ENCODE measurements at regions not wholly inside any gene's neighbourhood (a gene's known extent, or its start where the extent isn't known, plus 50 kb on each side); places are given as distances from the start of the nearest gene placed in this dataset.

- no peak overlapping the region for H4K91ac ChIP-seq (ENCODE audit: insufficient read depth, low read depth, low read length)
- no peak overlapping the region for H3K18ac ChIP-seq (ENCODE audit: low read depth, low read length)
- H2BK15ac ChIP-seq (ENCODE audit: low read depth, low read length) = no peak overlapping the region
- H2AK5ac ChIP-seq (ENCODE audit: low read depth, low read length) = no peak overlapping the region
- H4K8ac ChIP-seq (ENCODE audit: low read depth in 2 of 2, low read length in 2 of 2) = no peak overlapping the region
- H3K4me3 ChIP-seq (ENCODE audit: insufficient read depth, low read depth, low read length) = no peak overlapping the region
- no peak overlapping the region for H3K56ac ChIP-seq (ENCODE audit: extremely low read depth, insufficient read depth, low read length)
- no peak overlapping the region for H3K9ac ChIP-seq (ENCODE audit: low read depth, low read length)
- H2BK20ac ChIP-seq (ENCODE audit: low read depth, low read length) = no peak overlapping the region
- intact Hi-C loops (cut with micrococcal nuclease) (no loop called here), dilution Hi-C loops (cut with HindIII; ENCODE audit: low sequenced_read_pairs, unreplicated experiment) (no loop called here), in situ Hi-C loops (cut with MboI; ENCODE audit: low sequenced_read_pairs) (no loop called here)
- H3K27ac ChIP-seq (ENCODE audit: insufficient read depth, low read length) = no peak overlapping the region
- H2BK5ac ChIP-seq (ENCODE audit: low read depth, low read length, poor library complexity, severe bottlenecking) = no peak overlapping the region
- no peaks in the 10 kb centered on the region for H4K20me1 ChIP-seq (ENCODE audit: insufficient read depth, low read length)
- H3K14ac ChIP-seq (replicated peaks; ENCODE audit: low read depth, low read length) = no peak overlapping the region
- H3K23ac ChIP-seq (ENCODE audit: low read depth, low read length) = no peak overlapping the region
- no peak overlapping the region for H2AFZ ChIP-seq (replicated peaks; ENCODE audit: low read length, poor library complexity)
- H3K9me3 ChIP-seq (ENCODE audit: control insufficient read depth, insufficient read depth, low read length) = no peaks in the 10 kb centered on the region
- no peaks in the 10 kb centered on the region for H3K79me1 ChIP-seq (ENCODE audit: low read depth in 1 of 2, low read length in 2 of 2)
- no peaks in the 10 kb centered on the region for H3K27me3 ChIP-seq (ENCODE audit: control insufficient read depth, insufficient read depth, low read length)
- H3K4me1 ChIP-seq (ENCODE audit: control insufficient read depth, insufficient read depth, low read length) = no peaks in the 10 kb centered on the region
- H2BK120ac ChIP-seq (ENCODE audit: low read depth, low read length) = no peak overlapping the region
- ChIA-PET POLR2A (ENCODE audit: unreplicated experiment) (no interaction called here), CTCF (no interaction called here)
- no peak overlapping the region for H2AK9ac ChIP-seq (replicated peaks; ENCODE audit: low read depth, low read length, poor library complexity)
- H4K5ac ChIP-seq (ENCODE audit: low read depth, low read length) = no peak overlapping the region
- no peak overlapping the region for H3K4ac ChIP-seq (ENCODE audit: low read depth, low read length)
- no peaks in the 10 kb centered on the region for H3K36me3 ChIP-seq (ENCODE audit: control insufficient read depth, insufficient read depth, low read length)
- no peak overlapping the region for H3K4me2 ChIP-seq (ENCODE audit: low read depth, low read length)
- no peaks in the 10 kb centered on the region for H3K9me1 ChIP-seq (ENCODE audit: insufficient read depth, low read length)
- TF ChIP-seq RAD21 (IDR thresholded peaks at IDR 0.05; ENCODE audit: low read length) (no peak), USF2 (IDR thresholded peaks at IDR 0.05; ENCODE audit: low read depth, low read length) (no peak), SMC3 (IDR thresholded peaks at IDR 0.05; ENCODE audit: low read depth, low read length) (no peak), CHD1 (IDR thresholded peaks at IDR 0.05; ENCODE audit: low read depth, low read length) (no peak), CTCF (conservative IDR thresholded peaks at IDR 0.05; ENCODE audit: low read depth, low read length) (no peak), FOS (IDR thresholded peaks at IDR 0.05; ENCODE audit: low read depth, low read length) (no peak), NFE2L2 (IDR thresholded peaks at IDR 0.05; ENCODE audit: low read depth, low read length) (no peak), RFX5 (IDR thresholded peaks at IDR 0.05; ENCODE audit: low read depth, low read length) (no peak), MXI1 (IDR thresholded peaks at IDR 0.05; ENCODE audit: borderline replicate concordance, low read depth, low read length) (no peak), CEBPB (IDR thresholded peaks at IDR 0.05; ENCODE audit: low read depth, low read length) (no peak), POLR2A (IDR thresholded peaks at IDR 0.05; ENCODE audit: low read depth, low read length) (no peak), MAZ (IDR thresholded peaks at IDR 0.05; ENCODE audit: borderline replicate concordance, low read depth, low read length) (no peak), ELK1 (IDR thresholded peaks at IDR 0.05; ENCODE audit: borderline replicate concordance, low read depth, low read length) (no peak), RCOR1 (IDR thresholded peaks at IDR 0.05; ENCODE audit: insufficient replicate concordance, low read length) (no peak)
- ATAC-seq (ENCODE audit: low read depth) (no peak), DNase-seq (no peak)
- WGBS, 2 experiments (ENCODE audit: extremely low coverage in 2 of 2, insufficient read length in 1 of 2) = no CpG with 5 or more reads among the region's 1 CpG
- BruUV-seq (replicated peaks) = no TSS peak
Measured at GRCh38 chr14:23787436-23787835, 151.3 kb downstream of the DHRS2 start.

All from IMR-90 (cell line).